Naive thymus-derived CD8-positive, alpha-beta T cell (primary cell): ENCODE measurements at regions not wholly inside any gene's neighbourhood (a gene's known extent, or its start where the extent isn't known, plus 50 kb on each side); places are given as distances from the start of the nearest gene placed in this dataset.

Source experiments
- ATAC-seq, 2 donors: fragments of 150-1000 bp; cut with Tn5 transposase in 1 of 2; sonication (Bioruptor Pico), chemical (Tn5 transposase) in 1 of 2; 1 replicate in 1 of 2; 2 replicates in 1 of 2; pipeline ENCODE4 v1.10.0; 2021; ENCODE audit warnings: mild to moderate bottlenecking in 2 of 2, moderate library complexity in 2 of 2
- POLR2A ChIA-PET: fragments of 350-600 bp; sonication (Branson Sonifier 250); formaldehyde crosslinking; loops from one replicate; lab custom pipeline; 2021; ENCODE audit warnings: antibody characterized with exemption; lab: Charles Lee
- DNase-seq, 10 donors: peaks; one replicate each; pipeline versions ENCODE4 v3.0.0 to v3.0.0-alpha.2; 2020 to 2022
- H3K27ac Mint-ChIP-seq, 10 donors: one replicate each; pipeline ENCODE4 v1.8.0; 2020 to 2022; ENCODE audit warnings: mild to moderate bottlenecking in 10 of 10, mixed read lengths in 10 of 10, moderate library complexity in 4 of 10, inconsistent platforms in 1 of 10
- H3K27me3 Mint-ChIP-seq, 5 donors: one replicate each; pipeline ENCODE4 v1.8.0; 2021 to 2022; ENCODE audit warnings: mixed read lengths in 5 of 5
- H3K36me3 Mint-ChIP-seq, 3 donors: one replicate each; pipeline ENCODE4 v1.8.0; 2020 to 2022; ENCODE audit warnings: mixed read lengths in 3 of 3, mild to moderate bottlenecking in 2 of 3, inconsistent platforms in 1 of 3
- H3K4me1 Mint-ChIP-seq, 4 donors: one replicate each; pipeline ENCODE4 v1.8.0; 2021 to 2022; ENCODE audit warnings: mixed read lengths in 4 of 4
- H3K4me3 Mint-ChIP-seq, 10 donors: one replicate each; pipeline ENCODE4 v1.8.0; 2020 to 2022; ENCODE audit warnings: mild to moderate bottlenecking in 10 of 10, mixed read lengths in 10 of 10, moderate library complexity in 6 of 10, inconsistent platforms in 1 of 10
- H3K9me3 Mint-ChIP-seq, 9 donors: one replicate each; pipeline ENCODE4 v1.8.0; 2020 to 2022; ENCODE audit warnings: mixed read lengths in 9 of 9, mild to moderate bottlenecking in 3 of 9, inconsistent platforms in 1 of 9, moderate library complexity in 1 of 9

DNA sequence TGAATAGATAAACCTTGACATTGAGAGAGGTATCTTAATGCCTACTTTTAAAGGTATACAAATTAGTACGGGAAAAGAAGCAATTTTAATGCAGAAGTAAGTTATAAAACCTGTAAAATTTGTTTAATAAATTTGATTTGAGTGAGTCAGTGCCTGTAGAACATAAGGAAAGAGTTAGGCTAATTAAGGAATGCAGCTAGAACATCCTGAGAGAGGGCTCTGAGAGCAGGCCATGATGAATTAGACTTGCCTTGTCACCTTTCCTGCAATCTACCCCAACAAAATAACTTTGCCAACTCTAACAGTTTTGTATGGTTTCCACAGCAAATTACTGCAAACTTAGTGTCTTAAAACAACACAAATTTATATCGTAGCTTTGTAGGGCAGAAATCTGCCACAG is 700.8 kb downstream of the RFPL4B start:
- POLR2A ChIA-PET, result no interaction called here
- H3K27ac Mint-ChIP-seq, result no peak overlapping the region

DNA sequence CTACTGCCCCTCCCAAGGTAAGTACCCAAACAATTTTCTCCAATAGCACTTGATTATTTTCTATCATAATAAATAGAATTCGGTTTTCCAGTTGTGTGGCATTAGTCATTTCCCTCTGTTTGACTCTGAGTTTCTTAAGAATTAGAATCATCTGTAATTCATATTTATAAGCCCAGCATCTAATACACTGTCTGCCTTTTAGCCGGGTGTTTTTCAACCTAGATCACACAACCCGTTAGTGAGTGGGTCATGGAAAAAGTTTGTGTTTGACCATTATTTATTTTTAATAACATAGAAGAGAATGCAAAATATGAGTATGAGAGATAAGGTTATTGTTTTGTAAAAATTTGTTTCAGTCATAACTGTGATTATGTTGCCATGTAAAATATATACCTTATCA is 701.6 kb downstream of the RFPL4B start:
- ATAC-seq, result no peak
- no peaks in the 10 kb centered on the region for H3K36me3 Mint-ChIP-seq
- no peaks in the 10 kb centered on the region for H3K4me1 Mint-ChIP-seq
- H3K9me3 Mint-ChIP-seq, result peaks cover 0 to 12% (median 0%) of the 10 kb centered on the region in 9 donors
- no peaks in the 10 kb centered on the region for H3K27me3 Mint-ChIP-seq
- no peak for DNase-seq
- H3K27ac Mint-ChIP-seq, result no peak overlapping the region
- H3K4me3 Mint-ChIP-seq, result no peak overlapping the region
- POLR2A ChIA-PET, result no interaction called here

More for the DNA sequence above, 700.8 kb downstream of the RFPL4B start:
- Mint-ChIP-seq H3K4me3 (no peak overlapping the region), H3K4me1 (no peaks in the 10 kb centered on the region), H3K9me3 (peaks cover 0 to 12% (median 0%) of the 10 kb centered on the region in 9 donors), H3K36me3 (no peaks in the 10 kb centered on the region), H3K27me3 (no peaks in the 10 kb centered on the region)
- ATAC-seq (no peak), DNase-seq (no peak)

DNA sequence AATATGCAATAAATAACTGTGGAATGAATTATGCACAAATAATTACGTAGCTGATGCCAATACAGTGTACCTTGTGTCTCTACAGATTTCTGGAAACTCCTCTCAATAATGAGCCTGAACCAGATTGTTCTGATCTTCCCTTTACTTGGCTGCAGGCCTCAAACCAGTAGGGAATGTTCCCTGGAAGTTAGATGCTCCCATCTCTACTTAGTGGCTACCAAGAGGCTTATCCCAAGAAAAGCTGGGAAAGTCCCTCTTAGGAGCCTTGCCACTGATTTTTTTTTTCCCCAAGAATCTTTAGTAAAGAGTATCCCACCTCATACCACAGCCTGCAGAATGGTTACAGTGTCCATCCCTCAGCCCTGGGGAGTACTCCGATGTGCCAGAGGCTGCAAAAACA is 702.1 kb downstream of the RFPL4B start:
- H3K4me1 Mint-ChIP-seq, result no peaks in the 10 kb centered on the region
- H3K27me3 Mint-ChIP-seq, result no peaks in the 10 kb centered on the region
- ATAC-seq (no peak), DNase-seq (no peak)
- H3K9me3 Mint-ChIP-seq, result peaks cover 0 to 12% (median 2%) of the 10 kb centered on the region in 9 donors
- no peak overlapping the region for H3K4me3 Mint-ChIP-seq
- H3K36me3 Mint-ChIP-seq, result no peaks in the 10 kb centered on the region
- POLR2A ChIA-PET, result no interaction called here
- H3K27ac Mint-ChIP-seq, result no peak overlapping the region

DNA sequence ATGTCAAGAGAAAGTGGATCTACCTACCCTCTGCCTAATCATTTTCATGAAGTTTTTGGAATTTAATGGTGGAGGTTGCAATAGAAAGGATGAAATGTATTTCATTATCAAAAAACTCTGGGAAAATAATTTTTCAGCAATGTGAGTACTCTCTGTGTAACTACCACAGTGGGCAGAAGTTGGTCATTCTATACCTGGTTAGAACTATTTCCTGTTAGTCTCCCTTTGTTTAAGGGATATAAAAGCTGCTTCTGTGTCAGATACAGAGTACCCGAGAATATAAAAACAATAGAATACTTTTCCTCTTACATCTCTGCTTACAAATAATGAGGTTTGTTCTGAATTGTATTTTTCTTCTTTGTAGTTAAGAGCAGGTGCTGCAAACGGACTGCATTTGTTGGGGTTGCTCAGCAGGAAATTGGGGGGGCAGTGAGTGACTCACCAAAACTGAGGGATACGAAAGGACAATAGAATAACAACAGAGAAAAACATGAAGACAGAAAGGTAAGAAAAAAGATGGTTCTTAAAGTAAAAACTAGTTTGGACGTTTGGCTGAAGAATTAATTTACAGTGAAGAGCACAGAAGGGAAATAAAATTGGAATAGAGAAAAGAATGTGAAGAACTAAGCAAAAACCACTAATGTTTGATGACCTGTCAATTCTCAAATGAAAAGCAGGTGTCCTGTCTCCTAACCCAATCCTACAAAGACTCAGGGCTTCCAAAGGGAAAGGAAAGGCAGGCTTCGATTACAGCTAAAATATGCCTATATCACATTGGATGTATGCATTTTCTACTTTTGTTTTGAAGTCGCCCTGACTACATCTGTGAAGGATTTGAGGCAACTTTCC is 703.1 kb downstream of the RFPL4B start:
- POLR2A ChIA-PET, result no interaction called here

GRCh38 chr6:113050979-113051378 is 703.8 kb downstream of the RFPL4B start:
- POLR2A ChIA-PET, result no interaction called here
- Mint-ChIP-seq H3K27ac (no peak overlapping the region), H3K4me1 (no peaks in the 10 kb centered on the region), H3K36me3 (no peaks in the 10 kb centered on the region), H3K4me3 (no peak overlapping the region), H3K27me3 (no peaks in the 10 kb centered on the region), H3K9me3 (peaks cover 0 to 9% (median 3%) of the 10 kb centered on the region in 9 donors)
- ATAC-seq (no peak), DNase-seq (no peak)

More for the DNA sequence above, 703.1 kb downstream of the RFPL4B start:
- H3K27me3 Mint-ChIP-seq, result no peaks in the 10 kb centered on the region
- H3K4me1 Mint-ChIP-seq, result no peaks in the 10 kb centered on the region
- DNase-seq (no peak), ATAC-seq (no peak)
- H3K27ac Mint-ChIP-seq, result no peak overlapping the region
- no peak overlapping the region for H3K4me3 Mint-ChIP-seq
- H3K9me3 Mint-ChIP-seq, result peaks cover 0 to 12% (median 3%) of the 10 kb centered on the region in 9 donors
- H3K36me3 Mint-ChIP-seq, result no peaks in the 10 kb centered on the region

DNA sequence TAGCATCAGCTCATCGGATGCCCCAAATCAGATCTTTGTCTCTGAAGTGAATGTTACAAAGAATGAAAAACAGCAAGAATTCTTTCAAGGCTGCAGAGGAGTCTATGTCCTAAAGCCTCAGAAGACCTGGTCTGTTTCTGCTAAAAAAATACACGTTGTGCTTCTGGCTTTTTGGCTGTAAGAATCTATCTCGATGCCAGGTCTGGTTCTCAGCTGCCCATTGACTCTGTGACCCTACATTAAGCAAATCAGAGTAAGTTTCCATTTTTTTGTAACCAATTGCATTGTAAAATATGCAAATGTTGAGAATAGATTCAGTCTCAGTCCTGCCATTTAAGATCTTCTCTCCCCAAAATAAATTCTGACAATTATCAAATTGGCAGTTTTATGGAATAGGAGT is 705.4 kb downstream of the RFPL4B start:
- POLR2A ChIA-PET, result no interaction called here
- Mint-ChIP-seq H3K27me3 (no peaks in the 10 kb centered on the region), H3K27ac (no peak overlapping the region), H3K36me3 (no peaks in the 10 kb centered on the region), H3K9me3 (peaks cover 0 to 11% (median 4%) of the 10 kb centered on the region in 9 donors), H3K4me3 (no peak overlapping the region), H3K4me1 (no peaks in the 10 kb centered on the region)
- ATAC-seq, result no peak
- no peak for DNase-seq

GRCh38 chr6:113055061-113055460 is 707.9 kb downstream of the RFPL4B start:
- DNase-seq, result no peak
- POLR2A ChIA-PET, result no interaction called here
- Mint-ChIP-seq H3K4me1 (no peaks in the 10 kb centered on the region), H3K27me3 (no peaks in the 10 kb centered on the region), H3K4me3 (no peak overlapping the region), H3K36me3 (no peaks in the 10 kb centered on the region), H3K9me3 (peaks cover 0 to 16% (median 5%) of the 10 kb centered on the region in 9 donors), H3K27ac (no peak overlapping the region)
- no peak for ATAC-seq

GRCh38 chr6:113055998-113056397 is 708.9 kb downstream of the RFPL4B start:
- H3K36me3 Mint-ChIP-seq, result no peaks in the 10 kb centered on the region
- no peak for ATAC-seq
- no peak for DNase-seq
- H3K4me1 Mint-ChIP-seq, result no peaks in the 10 kb centered on the region
- POLR2A ChIA-PET, result no interaction called here
- peaks cover 0 to 16% (median 3%) of the 10 kb centered on the region in 9 donors for H3K9me3 Mint-ChIP-seq
- H3K4me3 Mint-ChIP-seq, result no peak overlapping the region
- H3K27me3 Mint-ChIP-seq, result no peaks in the 10 kb centered on the region
- no peak overlapping the region for H3K27ac Mint-ChIP-seq

GRCh38 chr6:113057567-113058053 is 710.5 kb downstream of the RFPL4B start:
- Mint-ChIP-seq H3K36me3 (no peaks in the 10 kb centered on the region), H3K27ac (no peak overlapping the region), H3K4me3 (no peak overlapping the region), H3K9me3 (peaks cover 0 to 16% (median 2%) of the 10 kb centered on the region in 9 donors), H3K27me3 (no peaks in the 10 kb centered on the region), H3K4me1 (no peaks in the 10 kb centered on the region)
- ATAC-seq, result no peak
- no peak for DNase-seq
- POLR2A ChIA-PET, result no interaction called here

GRCh38 chr6:113060664-113061063 is 713.5 kb downstream of the RFPL4B start:
- DNase-seq (no peak), ATAC-seq (no peak)
- Mint-ChIP-seq H3K27me3 (no peaks in the 10 kb centered on the region), H3K4me1 (no peaks in the 10 kb centered on the region), H3K4me3 (no peak overlapping the region), H3K36me3 (no peaks in the 10 kb centered on the region), H3K9me3 (peaks cover 0 to 13% (median 2%) of the 10 kb centered on the region in 9 donors), H3K27ac (no peak overlapping the region)
- POLR2A ChIA-PET, result no interaction called here

- no peak overlapping the region for H3K4me3 Mint-ChIP-seq
- no peaks in the 10 kb centered on the region for H3K36me3 Mint-ChIP-seq
- no peak for DNase-seq
- no peak for ATAC-seq
- no peak overlapping the region for H3K27ac Mint-ChIP-seq
- POLR2A ChIA-PET, result no interaction called here
- H3K27me3 Mint-ChIP-seq, result no peaks in the 10 kb centered on the region
- H3K9me3 Mint-ChIP-seq, result peaks cover 0 to 12% (median 0%) of the 10 kb centered on the region in 9 donors
- no peaks in the 10 kb centered on the region for H3K4me1 Mint-ChIP-seq
Measured at GRCh38 chr6:113065611-113066010, 718.5 kb downstream of the RFPL4B start.

- Mint-ChIP-seq H3K27ac (no peak overlapping the region), H3K36me3 (no peaks in the 10 kb centered on the region), H3K27me3 (no peaks in the 10 kb centered on the region), H3K4me1 (no peaks in the 10 kb centered on the region), H3K9me3 (peaks cover 0 to 16% (median 0%) of the 10 kb centered on the region in 9 donors), H3K4me3 (no peak overlapping the region)
- DNase-seq (no peak), ATAC-seq (no peak)
- POLR2A ChIA-PET, result no interaction called here
Measured at GRCh38 chr6:113067612-113068275, 720.6 kb downstream of the RFPL4B start.

DNA sequence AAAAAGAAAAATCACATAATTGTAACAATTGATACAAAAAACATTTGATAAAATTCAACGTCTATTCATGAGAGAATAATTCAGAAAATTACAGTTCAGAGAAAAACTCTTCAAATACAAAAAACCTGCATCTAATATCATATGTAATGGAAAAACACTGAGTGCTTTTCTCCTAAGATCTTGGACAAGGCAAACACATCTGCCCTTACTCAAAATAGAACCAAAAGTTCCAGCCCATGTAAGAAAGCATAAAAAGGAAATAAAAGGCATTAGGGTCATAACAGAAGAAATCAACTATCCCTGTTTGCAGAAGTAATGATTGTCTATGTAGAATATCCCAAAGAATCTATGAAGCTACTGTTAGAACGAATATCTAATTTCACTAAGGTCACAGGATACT is 721.4 kb downstream of the RFPL4B start:
- no peak for DNase-seq
- H3K36me3 Mint-ChIP-seq, result no peaks in the 10 kb centered on the region
- no peak for ATAC-seq
- no peaks in the 10 kb centered on the region for H3K27me3 Mint-ChIP-seq
- H3K4me1 Mint-ChIP-seq, result no peaks in the 10 kb centered on the region
- POLR2A ChIA-PET, result no interaction called here
- no peak overlapping the region for H3K4me3 Mint-ChIP-seq
- H3K9me3 Mint-ChIP-seq, result peaks cover 0 to 16% (median 0%) of the 10 kb centered on the region in 9 donors
- no peak overlapping the region for H3K27ac Mint-ChIP-seq
